Neural crest cell (in vitro differentiated cells): ENCODE measurements at regions not wholly inside any gene's neighbourhood (a gene's known extent, or its start where the extent isn't known, plus 50 kb on each side); places are given as distances from the start of the nearest gene placed in this dataset.

Experiments
- DNase-seq: peaks from one replicate; pipeline ENCODE4 v3.0.0; 2021; ENCODE audit warnings: low read depth, mixed read lengths, low spot score
- H3K27ac Mint-ChIP-seq: one replicate; pipeline ENCODE4 v1.8.0; 2021; ENCODE audit warnings: mild to moderate bottlenecking, mixed read lengths; ENCODE audit not compliant: unreplicated experiment
- H3K27me3 Mint-ChIP-seq: 2 replicates; pipeline ENCODE4 v1.8.0; 2021; ENCODE audit warnings: low read depth, mild to moderate bottlenecking, mixed read lengths
- H3K36me3 Mint-ChIP-seq: 2 replicates; pipeline ENCODE4 v1.8.0; 2021; ENCODE audit warnings: low read depth, mild to moderate bottlenecking, mixed read lengths
- H3K4me1 Mint-ChIP-seq: 2 replicates; pipeline ENCODE4 v1.8.0; 2021; ENCODE audit warnings: mixed read lengths
- H3K4me3 Mint-ChIP-seq: one replicate; pipeline ENCODE4 v1.8.0; 2021; ENCODE audit warnings: mild to moderate bottlenecking, mixed read lengths
- H3K9me3 Mint-ChIP-seq: 2 replicates; pipeline ENCODE4 v1.8.0; 2021; ENCODE audit warnings: mixed read lengths
- TF ChIP-seq, protein P1 (sequence below): fragments of 200-600 bp; sonication (generic); conservative IDR thresholded peaks from 2 replicates; pipeline ENCODE4 v1.5.0; 2021; ENCODE audit warnings: antibody characterized with exemption, mild to moderate bottlenecking

GRCh38 chr13:64202517-64202916, 2786.9 kb upstream of the PCDH20 start:
- H3K27me3 Mint-ChIP-seq: no peaks in the 10 kb centered on the region
- H3K27ac Mint-ChIP-seq: no peak overlapping the region
- no peak for DNase-seq
- TF ChIP-seq, protein P1, sequence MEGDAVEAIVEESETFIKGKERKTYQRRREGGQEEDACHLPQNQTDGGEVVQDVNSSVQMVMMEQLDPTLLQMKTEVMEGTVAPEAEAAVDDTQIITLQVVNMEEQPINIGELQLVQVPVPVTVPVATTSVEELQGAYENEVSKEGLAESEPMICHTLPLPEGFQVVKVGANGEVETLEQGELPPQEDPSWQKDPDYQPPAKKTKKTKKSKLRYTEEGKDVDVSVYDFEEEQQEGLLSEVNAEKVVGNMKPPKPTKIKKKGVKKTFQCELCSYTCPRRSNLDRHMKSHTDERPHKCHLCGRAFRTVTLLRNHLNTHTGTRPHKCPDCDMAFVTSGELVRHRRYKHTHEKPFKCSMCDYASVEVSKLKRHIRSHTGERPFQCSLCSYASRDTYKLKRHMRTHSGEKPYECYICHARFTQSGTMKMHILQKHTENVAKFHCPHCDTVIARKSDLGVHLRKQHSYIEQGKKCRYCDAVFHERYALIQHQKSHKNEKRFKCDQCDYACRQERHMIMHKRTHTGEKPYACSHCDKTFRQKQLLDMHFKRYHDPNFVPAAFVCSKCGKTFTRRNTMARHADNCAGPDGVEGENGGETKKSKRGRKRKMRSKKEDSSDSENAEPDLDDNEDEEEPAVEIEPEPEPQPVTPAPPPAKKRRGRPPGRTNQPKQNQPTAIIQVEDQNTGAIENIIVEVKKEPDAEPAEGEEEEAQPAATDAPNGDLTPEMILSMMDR: no peak
- H3K9me3 Mint-ChIP-seq: no peaks in the 10 kb centered on the region
- H3K36me3 Mint-ChIP-seq: no peaks in the 10 kb centered on the region
- H3K4me1 Mint-ChIP-seq: no peaks in the 10 kb centered on the region
- H3K4me3 Mint-ChIP-seq: no peak overlapping the region

DNA sequence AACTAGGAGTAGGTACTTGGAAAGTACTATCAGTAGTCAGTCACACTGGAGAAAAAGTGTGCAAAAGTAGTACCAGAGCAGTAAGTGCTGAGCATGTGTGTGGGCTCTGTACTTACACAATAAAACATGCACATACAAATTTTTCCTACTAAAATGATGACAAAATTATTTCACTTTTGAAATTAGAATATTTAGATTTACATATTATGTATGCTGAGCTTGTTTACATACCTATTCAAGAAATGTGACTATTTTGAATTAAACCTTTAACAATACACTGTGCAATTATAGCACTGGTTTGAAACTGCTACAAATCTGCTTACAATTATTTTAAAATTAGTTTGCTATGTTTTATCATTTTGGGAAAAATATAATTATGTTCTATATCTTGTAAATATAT, 2781.6 kb upstream of the PCDH20 start:
- no peaks in the 10 kb centered on the region for H3K36me3 Mint-ChIP-seq
- H3K27ac Mint-ChIP-seq: no peak overlapping the region
- H3K9me3 Mint-ChIP-seq: peaks cover 2% of the 10 kb centered on the region
- no peaks in the 10 kb centered on the region for H3K4me1 Mint-ChIP-seq
- no peak for DNase-seq
- no peak overlapping the region for H3K4me3 Mint-ChIP-seq
- H3K27me3 Mint-ChIP-seq: no peaks in the 10 kb centered on the region
- TF ChIP-seq, protein P1: no peak

DNA sequence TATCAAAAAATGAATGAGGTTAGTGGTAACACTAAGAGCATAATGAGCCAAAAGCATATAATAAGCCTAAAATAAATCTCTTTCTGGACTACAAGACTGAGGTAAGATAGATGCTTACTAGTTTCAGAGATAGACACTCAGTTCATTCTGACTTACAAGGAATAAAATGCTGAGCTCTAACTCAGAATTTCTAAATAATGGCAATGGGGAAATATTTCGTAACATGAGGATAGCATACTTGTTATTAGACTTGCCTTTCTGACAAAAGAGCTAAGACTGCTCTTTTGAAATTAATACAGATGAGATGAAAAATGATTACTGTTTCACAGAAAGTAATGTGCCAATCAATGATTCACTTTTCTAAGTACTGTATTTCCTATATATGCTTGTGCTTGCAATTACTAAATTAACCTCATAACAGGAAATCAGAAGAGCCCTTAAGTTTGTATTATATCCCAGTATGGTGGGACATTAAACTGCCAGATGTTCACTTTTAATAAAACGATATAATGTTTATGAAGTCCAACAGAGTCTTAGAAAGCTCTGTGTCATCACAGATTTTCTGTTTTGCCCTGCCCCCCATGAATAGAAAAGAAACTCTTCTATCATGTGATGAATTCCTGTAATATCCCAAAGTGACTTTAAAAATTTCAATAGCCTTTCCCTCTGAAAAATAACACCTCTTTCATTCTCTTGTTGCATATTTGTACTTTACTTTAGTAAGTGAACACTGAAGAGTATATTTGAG, 2771.0 kb upstream of the PCDH20 start:
- Mint-ChIP-seq H3K27me3 (no peaks in the 10 kb centered on the region), H3K27ac (no peak overlapping the region), H3K4me1 (no peaks in the 10 kb centered on the region), H3K36me3 (no peaks in the 10 kb centered on the region), H3K9me3 (peaks cover 3% of the 10 kb centered on the region), H3K4me3 (no peak overlapping the region)
- TF ChIP-seq, protein P1: no peak
- no peak for DNase-seq

- Mint-ChIP-seq H3K4me1 (no peaks in the 10 kb centered on the region), H3K9me3 (peaks cover 3% of the 10 kb centered on the region), H3K27ac (no peak overlapping the region), H3K36me3 (no peaks in the 10 kb centered on the region), H3K4me3 (no peak overlapping the region), H3K27me3 (no peaks in the 10 kb centered on the region)
- TF ChIP-seq, protein P1: no peak
- DNase-seq: no peak
Observed at GRCh38 chr13:64186071-64186470, 2770.4 kb upstream of the PCDH20 start.

DNA sequence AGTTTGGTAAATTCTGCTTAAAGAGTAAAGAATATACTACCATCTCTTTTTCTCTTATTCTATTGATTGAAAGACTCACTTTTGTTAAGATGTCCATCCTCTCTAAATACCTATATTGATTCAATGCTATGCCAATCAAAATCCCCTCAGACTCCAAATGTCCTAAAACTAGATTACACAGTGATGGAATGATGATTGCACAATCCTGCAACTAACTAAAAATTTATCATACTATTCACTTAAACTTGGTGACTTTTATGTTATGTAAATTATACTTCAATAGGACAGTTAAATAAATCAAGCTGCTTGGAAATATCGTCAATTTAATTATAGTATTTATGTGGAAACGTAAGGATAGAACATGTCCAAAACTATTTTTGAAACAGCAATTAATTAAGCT, 2765.1 kb upstream of the PCDH20 start:
- Mint-ChIP-seq H3K4me3 (no peak overlapping the region), H3K27ac (no peak overlapping the region), H3K4me1 (no peaks in the 10 kb centered on the region)

More for the DNA sequence above, 2765.1 kb upstream of the PCDH20 start:
- Mint-ChIP-seq H3K36me3 (no peaks in the 10 kb centered on the region), H3K27me3 (no peaks in the 10 kb centered on the region), H3K9me3 (peaks cover 3% of the 10 kb centered on the region)
- TF ChIP-seq, protein P1: no peak
- no peak for DNase-seq
